GM03348 (cell line): ENCODE measurements at regions not wholly inside any gene's neighbourhood (a gene's known extent, or its start where the extent isn't known, plus 50 kb on each side); places are given as distances from the start of the nearest gene placed in this dataset.
"Not testable (repeated sequence)": the region's sequence is repeated elsewhere in the genome, so short reads cannot be mapped to it uniquely, and the experiment has no call there.

ENCODE experiments used
- DNase-seq: peaks from one replicate; pipeline ENCODE4 v3.0.0; 2012; ENCODE audit warnings: low spot score

- DNase-seq, result peak; percentile 37
These were observed 62.1 kb upstream of the SMURF2 start for GRCh38 chr17:64724246-64724645.

GRCh38 chr17:64723781-64724180, 61.7 kb upstream of the SMURF2 start:
- DNase-seq, result no peak

- not testable (repeated sequence) for DNase-seq
These were observed 59.4 kb upstream of the SMURF2 start for GRCh38 chr17:64721556-64721955.

GRCh38 chr17:64720253-64720652, 58.1 kb upstream of the SMURF2 start:
- DNase-seq, result not testable (repeated sequence)

- DNase-seq, result not testable (repeated sequence)
These were observed 57.4 kb upstream of the SMURF2 start for GRCh38 chr17:64719517-64719916.

- DNase-seq, result not testable (repeated sequence)
These were observed 56.7 kb upstream of the SMURF2 start for GRCh38 chr17:64718816-64719215.

GRCh38 chr17:64718058-64718457, 56.0 kb upstream of the SMURF2 start:
- DNase-seq, result no peak

- DNase-seq, result not testable (repeated sequence)
These were observed 54.4 kb upstream of the SMURF2 start for GRCh38 chr17:64716496-64716895.

- not testable (repeated sequence) for DNase-seq
These were observed 51.7 kb upstream of the SMURF2 start for GRCh38 chr17:64713786-64714185.

- DNase-seq, result not testable (repeated sequence)
These were observed 50.6 kb upstream of the SMURF2 start for GRCh38 chr17:64712557-64713351.
